Activated CD4-positive, alpha-beta T cell treated with anti-CD3 and anti-CD28 coated beads, Interleukin-2, amount 10 ng/mL, durations not matched to agents 7 days and 5 days (primary cell): ENCODE measurements at regions not wholly inside any gene's neighbourhood (a gene's known extent, or its start where the extent isn't known, plus 50 kb on each side); places are given as distances from the start of the nearest gene placed in this dataset.

Experiments used
- CTCF ChIA-PET: fragments of 350-600 bp; sonication (Branson Sonifier 250); formaldehyde crosslinking; loops from one replicate; lab custom pipeline; 2021; ENCODE audit warnings: antibody characterized with exemption; lab: Charles Lee
- POLR2A ChIA-PET: fragments of 350-600 bp; sonication (Branson Sonifier 250); formaldehyde crosslinking; loops from one replicate; lab custom pipeline; 2021; ENCODE audit warnings: antibody characterized with exemption; lab: Charles Lee
- DNase-seq: peaks from one replicate; pipeline ENCODE4 v3.0.0-alpha.2; 2020
- H3K27ac Mint-ChIP-seq: one replicate; pipeline ENCODE4 v1.8.0; 2021; ENCODE audit warnings: mild to moderate bottlenecking, moderate library complexity, mixed read lengths
- H3K27me3 Mint-ChIP-seq: one replicate; pipeline ENCODE4 v1.8.0; 2021; ENCODE audit warnings: mixed read lengths
- H3K36me3 Mint-ChIP-seq: one replicate; pipeline ENCODE4 v1.8.0; 2021; ENCODE audit warnings: low read depth, mixed read lengths
- H3K4me1 Mint-ChIP-seq: one replicate; pipeline ENCODE4 v1.8.0; 2021; ENCODE audit warnings: mixed read lengths
- H3K4me3 Mint-ChIP-seq: one replicate; pipeline ENCODE4 v1.8.0; 2021; ENCODE audit warnings: mild to moderate bottlenecking, moderate library complexity, mixed read lengths
- H3K9me3 Mint-ChIP-seq: one replicate; pipeline ENCODE4 v1.8.0; 2021; ENCODE audit warnings: mixed read lengths

DNA sequence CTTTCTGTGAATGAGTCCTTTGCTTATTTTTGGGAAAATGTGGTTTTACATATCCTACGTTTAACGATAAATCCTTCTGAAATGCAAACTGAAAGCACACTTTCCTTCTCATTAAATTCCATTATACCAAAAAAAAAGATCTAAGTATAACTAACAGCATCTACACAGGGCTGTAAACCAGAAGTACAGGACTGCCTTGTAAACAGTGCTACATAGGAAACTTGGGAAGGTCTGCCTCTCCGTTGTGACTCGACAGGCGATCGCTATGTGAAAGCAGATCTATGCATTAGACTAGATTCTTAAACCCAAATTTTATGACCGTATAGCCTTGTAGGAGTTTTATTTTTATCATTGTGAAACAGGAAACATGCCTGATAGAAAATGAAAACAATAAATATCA lies 690.5 kb downstream of the ARHGAP15 start:
- H3K9me3 Mint-ChIP-seq: no peaks in the 10 kb centered on the region
- no peak for DNase-seq
- H3K4me3 Mint-ChIP-seq: no peak overlapping the region
- no peaks in the 10 kb centered on the region for H3K4me1 Mint-ChIP-seq
- no peaks in the 10 kb centered on the region for H3K36me3 Mint-ChIP-seq
- peaks cover 14% of the 10 kb centered on the region for H3K27me3 Mint-ChIP-seq
- ChIA-PET POLR2A (no interaction called here), CTCF (no interaction called here)
- H3K27ac Mint-ChIP-seq: no peak overlapping the region

DNA sequence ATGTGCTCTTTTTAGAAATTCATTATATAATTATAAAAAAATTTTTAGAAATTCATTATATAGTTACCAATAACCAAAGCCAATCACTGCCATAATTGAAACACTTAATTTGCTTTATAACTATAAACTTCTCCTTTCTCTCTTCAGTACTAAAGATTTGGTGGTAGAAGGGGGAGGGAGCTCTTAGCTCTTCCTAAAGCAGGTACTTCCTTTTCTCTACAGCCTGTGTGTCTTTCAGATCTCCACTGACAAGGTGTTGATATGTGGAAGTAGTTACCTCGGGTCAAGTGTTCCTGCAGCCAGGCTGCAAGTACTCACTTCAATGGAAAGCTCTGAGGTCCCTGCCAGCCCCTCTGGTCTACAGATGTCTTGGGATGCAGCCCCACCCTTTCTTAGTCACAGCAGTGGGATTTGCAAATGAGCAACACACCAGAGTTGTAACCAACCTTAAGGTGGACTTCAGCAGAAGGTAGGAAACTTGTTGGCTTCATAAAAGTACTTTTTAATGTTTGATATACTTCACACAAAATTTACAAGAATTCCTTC lies 690.0 kb downstream of the ARHGAP15 start:
- Mint-ChIP-seq H3K36me3 (no peaks in the 10 kb centered on the region), H3K27me3 (peaks cover 14% of the 10 kb centered on the region), H3K4me3 (no peak overlapping the region), H3K4me1 (no peaks in the 10 kb centered on the region), H3K9me3 (no peaks in the 10 kb centered on the region), H3K27ac (no peak overlapping the region)
- ChIA-PET POLR2A (no interaction called here), CTCF (interaction anchor here (0.7 kb wide), 1 partner anchor 477 kb away, joined by 3 read pairs; no protein-coding TSS in a partner anchor)
- no peak for DNase-seq
